Amniotic epithelial cell (primary cell): ENCODE measurements at regions not wholly inside any gene's neighbourhood (a gene's known extent, or its start where the extent isn't known, plus 50 kb on each side); places are given as distances from the start of the nearest gene placed in this dataset.
"Not testable (repeated sequence)": the region's sequence is repeated elsewhere in the genome, so short reads cannot be mapped to it uniquely, and the experiment has no call there.

Experiments
- DNase-seq: peaks from one replicate; pipeline ENCODE4 v3.0.0-alpha.2; 2010; ENCODE audit warnings: low read depth

DNA sequence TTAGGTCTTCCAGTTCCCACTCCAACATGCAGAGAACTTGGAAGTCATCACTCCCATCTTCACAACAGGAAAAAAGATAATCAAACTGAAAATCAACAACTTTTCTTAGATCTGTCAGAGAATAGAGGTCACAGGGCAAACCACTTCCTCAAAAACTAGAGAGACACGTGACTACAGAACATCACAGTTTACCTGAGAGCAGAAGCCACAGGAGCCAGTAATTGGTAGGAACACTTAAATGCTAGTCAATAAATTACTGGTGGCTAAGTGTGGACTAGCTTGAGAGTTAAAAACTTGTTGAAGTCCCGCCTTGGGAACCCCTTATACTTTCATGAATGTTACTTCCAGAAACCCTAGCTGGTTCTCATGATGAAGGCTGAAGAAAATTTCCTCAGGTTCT is 81.1 kb downstream of the THSD1 start:
- not testable (repeated sequence) for DNase-seq

DNA sequence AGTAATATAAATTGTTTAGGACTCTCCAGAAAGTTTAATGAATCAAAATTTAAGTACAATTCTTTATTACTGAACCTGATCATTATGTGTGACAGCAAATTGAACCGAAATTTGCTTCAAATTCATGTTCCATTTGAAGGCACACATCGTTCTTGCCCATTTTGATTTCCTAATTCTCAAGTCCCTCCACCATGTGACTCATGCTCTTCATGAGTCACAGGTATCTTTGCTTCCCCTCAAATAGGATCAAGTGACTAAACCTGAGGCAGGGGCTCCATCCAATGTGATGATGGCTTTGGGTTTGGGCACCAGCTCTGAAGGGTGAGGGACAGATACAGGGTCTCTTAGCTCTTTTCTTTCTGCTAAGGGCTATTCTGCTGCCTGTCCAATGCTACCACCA is 86.1 kb downstream of the THSD1 start:
- DNase-seq = peak; percentile 2

GRCh38 chr13:52309833-52310232 is 96.1 kb downstream of the THSD1 start:
- DNase-seq = not testable (repeated sequence)

- not testable (repeated sequence) for DNase-seq
Observed at GRCh38 chr13:52306336-52306735, 99.6 kb downstream of the THSD1 start.

- not testable (repeated sequence) for DNase-seq
Observed at GRCh38 chr13:52303098-52303497, 102.9 kb downstream of the THSD1 start.

GRCh38 chr13:52302688-52303087 is 103.3 kb downstream of the THSD1 start:
- not testable (repeated sequence) for DNase-seq

GRCh38 chr13:52301810-52302400 is 104.1 kb downstream of the THSD1 start:
- not testable (repeated sequence) for DNase-seq

DNA sequence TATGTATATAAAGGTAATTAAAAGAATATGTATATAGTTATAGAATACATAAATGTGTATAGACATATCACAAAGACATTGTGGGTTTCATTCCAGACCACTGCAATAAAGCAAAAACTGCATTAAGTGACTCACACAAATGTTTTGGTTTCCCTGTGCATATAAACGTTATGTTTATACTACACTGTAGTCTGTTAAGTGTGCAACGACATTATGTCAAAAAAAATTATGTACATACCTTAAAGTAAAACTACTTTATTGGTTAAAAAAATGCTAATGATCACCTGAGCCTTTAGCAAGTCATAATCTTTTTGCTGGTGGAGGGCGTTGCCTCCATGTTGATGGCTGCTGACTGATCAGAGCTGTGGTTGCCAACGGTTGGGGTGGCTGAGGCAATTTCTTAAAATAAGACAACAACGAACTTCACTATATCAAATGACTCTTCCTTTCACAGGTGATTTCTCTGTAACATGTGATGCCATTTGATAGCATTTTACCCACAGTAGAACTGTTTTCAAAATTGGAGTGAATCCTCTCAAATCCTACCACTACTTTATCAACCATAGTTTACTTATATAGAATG is 107.8 kb downstream of the THSD1 start:
- DNase-seq = not testable (repeated sequence)

GRCh38 chr13:52288891-52289290 is 117.1 kb downstream of the THSD1 start:
- not testable (repeated sequence) for DNase-seq

DNA sequence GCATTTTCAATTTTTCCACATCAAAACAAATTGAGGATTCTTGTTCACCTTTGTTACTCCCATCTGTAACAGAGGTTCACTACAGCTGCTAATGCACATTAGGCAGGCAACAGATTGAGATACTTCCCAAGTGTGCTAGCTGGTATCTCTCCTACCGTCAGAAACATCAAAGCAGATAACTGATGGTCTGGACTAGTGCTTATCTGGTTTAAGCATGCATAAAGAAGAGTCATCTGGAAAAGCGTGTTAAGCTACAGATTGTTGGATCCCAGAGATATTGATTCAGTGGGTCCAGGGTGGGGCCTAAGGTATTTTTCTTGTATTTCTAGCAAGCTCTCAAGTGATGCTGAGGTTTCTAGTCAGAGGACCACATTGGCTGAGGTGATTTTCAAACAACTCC is 122.0 kb upstream of the NEK3 start:
- DNase-seq = not testable (repeated sequence)

DNA sequence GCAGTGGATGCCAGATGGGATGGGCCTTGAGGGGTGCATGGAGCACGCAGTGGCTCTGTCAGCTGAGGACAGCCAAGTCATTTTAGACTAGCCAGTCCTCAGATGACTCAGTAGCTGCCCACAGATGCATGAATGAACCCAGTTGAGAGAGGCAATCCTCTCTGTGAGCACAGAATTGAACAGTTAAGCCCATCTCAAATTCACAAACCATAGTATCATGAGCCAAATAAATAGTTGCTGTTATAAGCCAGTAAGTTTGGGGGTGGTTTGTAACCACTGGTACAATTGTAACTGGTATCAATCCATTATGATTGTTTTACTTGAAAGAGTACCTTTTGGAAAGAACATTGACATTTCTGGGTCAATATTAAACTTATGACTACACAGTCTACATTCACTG is 120.0 kb upstream of the NEK3 start:
- not testable (repeated sequence) for DNase-seq

DNA sequence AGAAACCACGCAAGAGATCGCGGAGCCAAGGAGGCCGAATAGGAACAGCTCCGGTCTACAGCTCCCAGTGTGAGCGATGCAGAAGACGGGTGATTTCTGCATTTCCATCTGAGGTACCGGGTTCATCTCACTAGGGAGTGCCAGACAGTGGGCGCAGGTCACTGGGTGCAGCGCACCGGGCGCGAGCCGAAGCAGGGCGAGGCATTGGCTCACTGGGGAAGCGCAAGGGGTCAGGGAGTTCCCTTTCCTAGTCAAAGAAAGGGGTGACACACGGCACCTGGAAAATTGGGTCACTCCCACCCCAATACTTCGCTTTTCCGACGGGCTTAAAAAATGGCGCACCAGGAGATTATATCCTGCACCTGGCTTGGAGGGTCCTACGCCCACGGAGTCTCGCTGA is 94.9 kb upstream of the NEK3 start:
- not testable (repeated sequence) for DNase-seq

DNA sequence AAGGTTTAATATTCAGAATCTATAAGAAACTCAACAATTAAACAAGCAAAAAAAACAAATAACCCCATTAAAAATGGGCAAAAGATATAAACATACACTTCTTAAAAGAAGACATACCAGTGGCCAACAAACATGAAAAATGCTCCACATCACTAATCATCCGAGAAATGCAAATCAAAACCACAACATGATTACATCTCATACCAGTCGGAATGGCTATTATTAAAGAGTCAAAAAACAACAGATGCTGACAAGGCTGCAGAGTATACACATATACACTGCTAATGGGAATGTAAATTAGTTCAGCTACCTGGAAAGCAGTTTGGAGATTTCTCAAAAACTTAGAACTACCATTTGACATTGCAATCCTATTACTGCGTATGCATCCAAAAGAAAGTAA is 81.4 kb upstream of the NEK3 start:
- DNase-seq = peak; percentile 3

DNA sequence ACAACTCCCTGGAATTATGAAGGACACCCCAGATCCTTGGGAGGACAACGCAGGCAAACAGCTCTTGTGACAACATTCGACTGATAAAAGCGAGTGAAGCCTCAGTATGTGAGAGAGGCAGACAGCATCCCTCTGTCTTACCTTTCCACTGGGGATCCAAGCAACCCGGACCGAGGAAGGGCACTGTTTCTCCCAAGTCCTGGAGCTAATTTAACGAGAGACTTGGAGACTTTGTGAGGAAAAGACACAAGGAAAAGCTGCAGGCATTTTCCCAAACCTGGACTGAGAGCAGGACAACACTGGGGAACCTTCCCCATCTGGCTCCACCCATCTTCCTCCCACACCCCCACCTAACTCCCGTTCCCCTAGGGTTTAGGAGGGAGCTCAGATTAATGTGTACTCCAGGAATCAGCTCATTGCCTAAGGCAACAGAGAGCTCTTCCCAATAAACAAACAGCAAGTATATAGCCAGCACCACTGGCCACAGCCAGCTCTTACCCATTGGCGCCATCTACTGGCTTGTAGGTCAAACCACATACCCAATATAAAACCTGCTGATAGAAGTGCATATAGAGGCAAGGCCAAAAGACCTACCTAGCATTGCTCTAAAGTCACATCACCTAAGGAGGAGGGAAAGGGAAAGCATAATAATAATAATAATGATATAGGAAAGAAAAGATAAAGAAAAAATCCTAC is 76.7 kb upstream of the NEK3 start:
- peak; percentile 73 for DNase-seq

GRCh38 chr13:52234928-52235327 is 75.5 kb upstream of the NEK3 start:
- DNase-seq = not testable (repeated sequence)

- DNase-seq = not testable (repeated sequence)
Observed at GRCh38 chr13:52223063-52223462, 63.7 kb upstream of the NEK3 start.

GRCh38 chr13:52213920-52214319 is 54.5 kb upstream of the NEK3 start:
- not testable (repeated sequence) for DNase-seq

DNA sequence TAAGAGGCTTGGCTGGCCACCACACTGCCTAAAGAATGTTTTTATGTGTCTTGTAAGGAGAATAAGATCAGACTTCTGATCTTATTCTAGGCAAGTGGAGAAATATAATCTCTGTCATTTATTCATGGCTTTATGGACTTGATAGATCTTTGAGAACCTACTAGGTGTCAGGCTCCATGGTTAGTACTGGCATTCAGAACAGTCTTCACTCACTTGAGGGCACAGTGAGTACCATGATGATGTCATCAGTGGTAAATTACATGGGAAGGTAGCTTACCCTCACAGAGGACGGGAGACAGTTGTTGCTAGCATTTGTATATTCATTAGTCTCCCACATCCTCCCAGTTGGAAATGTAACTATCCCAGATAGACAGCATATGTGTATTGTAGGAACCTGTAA is 53.5 kb upstream of the NEK3 start:
- not testable (repeated sequence) for DNase-seq

- not testable (repeated sequence) for DNase-seq
Observed at GRCh38 chr13:52211416-52211776, 52.0 kb upstream of the NEK3 start.

GRCh38 chr13:52210564-52211415 is 51.4 kb upstream of the NEK3 start:
- peak; percentile 24 for DNase-seq
